Astrocyte of the cerebellum (primary cell): ENCODE measurements at regions not wholly inside any gene's neighbourhood (a gene's known extent, or its start where the extent isn't known, plus 50 kb on each side); places are given as distances from the start of the nearest gene placed in this dataset.

Experiments
- DNase-seq: peaks from one replicate; pipeline ENCODE4 v3.0.0-alpha.2; 2011; ENCODE audit warnings: low read depth
- H3K4me3 ChIP-seq: 2 replicates; pipeline ENCODE4 v1.5.1; 2011; ENCODE audit warnings: mild to moderate bottlenecking, low read depth, low read length, moderate library complexity
- in situ Hi-C: cut with HindIII; loops from 2 replicates; pipeline ENCODE4 v1.10.0; 2017; ENCODE audit warnings: low sequenced_read_pairs
- TF ChIP-seq, protein P1 (sequence below): IDR thresholded peaks from 2 replicates; pipeline ENCODE4 v1.5.1; 2012; ENCODE audit warnings: low read length, low read depth, moderate library complexity, mild to moderate bottlenecking; ENCODE audit errors: missing control alignments

DNA sequence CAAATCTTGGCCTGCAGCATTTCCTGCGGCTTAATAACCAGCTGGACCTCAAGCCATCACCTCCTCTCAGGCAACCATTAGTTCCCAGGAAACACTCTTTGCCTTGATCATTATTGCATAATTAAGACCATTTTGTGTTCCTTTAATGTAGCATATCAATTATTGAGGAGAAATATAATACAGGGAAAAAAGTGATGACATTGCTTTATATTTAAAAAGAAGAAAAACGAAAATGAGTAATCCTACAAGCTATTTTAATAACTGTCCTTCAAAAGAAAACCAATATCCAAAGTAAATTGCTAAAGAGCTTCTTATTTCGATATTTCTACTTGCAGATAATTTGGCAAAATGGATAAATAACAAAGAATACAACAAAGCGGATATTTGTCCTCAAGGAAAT is 1084.7 kb downstream of the EFNB2 start:
- TF ChIP-seq, protein P1, sequence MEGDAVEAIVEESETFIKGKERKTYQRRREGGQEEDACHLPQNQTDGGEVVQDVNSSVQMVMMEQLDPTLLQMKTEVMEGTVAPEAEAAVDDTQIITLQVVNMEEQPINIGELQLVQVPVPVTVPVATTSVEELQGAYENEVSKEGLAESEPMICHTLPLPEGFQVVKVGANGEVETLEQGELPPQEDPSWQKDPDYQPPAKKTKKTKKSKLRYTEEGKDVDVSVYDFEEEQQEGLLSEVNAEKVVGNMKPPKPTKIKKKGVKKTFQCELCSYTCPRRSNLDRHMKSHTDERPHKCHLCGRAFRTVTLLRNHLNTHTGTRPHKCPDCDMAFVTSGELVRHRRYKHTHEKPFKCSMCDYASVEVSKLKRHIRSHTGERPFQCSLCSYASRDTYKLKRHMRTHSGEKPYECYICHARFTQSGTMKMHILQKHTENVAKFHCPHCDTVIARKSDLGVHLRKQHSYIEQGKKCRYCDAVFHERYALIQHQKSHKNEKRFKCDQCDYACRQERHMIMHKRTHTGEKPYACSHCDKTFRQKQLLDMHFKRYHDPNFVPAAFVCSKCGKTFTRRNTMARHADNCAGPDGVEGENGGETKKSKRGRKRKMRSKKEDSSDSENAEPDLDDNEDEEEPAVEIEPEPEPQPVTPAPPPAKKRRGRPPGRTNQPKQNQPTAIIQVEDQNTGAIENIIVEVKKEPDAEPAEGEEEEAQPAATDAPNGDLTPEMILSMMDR, result no peak
- no peak for DNase-seq
- no peak overlapping the region for H3K4me3 ChIP-seq
- in situ Hi-C loops, result no loop called here

GRCh38 chr13:105448811-105449210 is 1086.7 kb downstream of the EFNB2 start:
- TF ChIP-seq, protein P1, result no peak
- in situ Hi-C loops, result no loop called here
- DNase-seq, result no peak

DNA sequence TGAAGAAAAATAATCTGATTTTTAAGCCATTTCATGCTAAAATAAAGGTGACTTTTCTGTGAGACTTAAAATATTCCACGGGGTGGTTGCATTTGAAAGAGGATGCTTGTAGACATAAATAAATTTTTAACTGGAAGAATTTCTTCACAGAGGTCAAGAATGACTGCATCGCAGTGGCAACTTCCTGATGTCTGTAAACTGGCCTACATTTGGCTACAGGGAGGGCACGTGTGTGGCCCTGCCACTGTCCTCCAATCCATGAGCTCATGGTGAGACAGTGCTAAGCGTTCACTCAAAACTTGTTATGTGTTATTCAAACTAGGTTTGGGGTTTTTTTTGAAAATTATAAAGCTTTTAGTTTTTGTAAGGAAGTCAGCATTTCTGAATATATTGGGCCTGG is 1089.3 kb downstream of the EFNB2 start:
- no peak overlapping the region for H3K4me3 ChIP-seq
- TF ChIP-seq, protein P1, result no peak
- in situ Hi-C loops, result no loop called here
- no peak for DNase-seq

More at GRCh38 chr13:105448811-105449210, 1086.7 kb downstream of the EFNB2 start:
- no peak overlapping the region for H3K4me3 ChIP-seq

- TF ChIP-seq, protein P1, result no peak
- H3K4me3 ChIP-seq, result no peak overlapping the region
- DNase-seq, result no peak
- in situ Hi-C loops, result no loop called here
Observed at GRCh38 chr13:105445796-105446195, 1089.7 kb downstream of the EFNB2 start.

DNA sequence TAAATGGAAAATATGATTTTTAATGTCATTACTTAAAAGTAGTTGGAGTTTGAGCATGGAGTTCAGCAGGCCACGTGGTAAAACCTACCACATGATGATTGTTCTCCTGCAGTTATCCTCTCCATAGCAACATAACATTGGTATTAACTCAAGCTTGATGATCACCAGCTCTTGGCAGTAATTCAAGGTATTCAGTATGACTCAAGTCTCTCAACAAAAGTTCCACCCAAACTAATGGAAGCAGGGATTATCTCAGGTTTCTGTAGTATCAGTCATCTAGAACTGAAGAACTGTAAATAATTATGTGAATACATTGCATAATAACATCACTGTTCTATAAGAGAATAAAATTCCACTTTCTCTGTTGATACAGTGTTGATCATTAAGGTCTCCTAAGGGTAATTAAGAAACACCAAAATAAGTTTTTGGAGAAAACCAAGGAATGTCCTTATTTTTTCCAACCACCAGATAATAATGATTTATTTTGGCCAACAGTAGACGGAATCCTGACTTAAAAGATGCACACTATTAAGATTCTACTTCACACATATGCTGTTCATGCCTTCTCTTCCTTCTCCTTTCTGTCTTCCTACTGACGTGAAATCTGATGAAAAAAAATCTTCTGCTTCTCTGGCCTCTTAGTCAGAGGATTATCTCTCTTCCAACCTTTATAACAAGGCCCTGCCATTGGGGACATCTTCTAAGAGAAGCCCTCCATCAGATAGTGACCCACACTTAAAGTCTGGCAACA is 1092.3 kb downstream of the EFNB2 start:
- peak; percentile 99 for DNase-seq
- no peak overlapping the region for H3K4me3 ChIP-seq
- TF ChIP-seq, protein P1, result no peak
- in situ Hi-C loops, result no loop called here

GRCh38 chr13:105442040-105442439 is 1093.4 kb downstream of the EFNB2 start:
- DNase-seq, result no peak
- in situ Hi-C loops, result no loop called here
- TF ChIP-seq, protein P1, result no peak
- no peak overlapping the region for H3K4me3 ChIP-seq
